ENCODE measurements at regions not wholly inside any gene's neighbourhood (a gene's known extent, or its start where the extent isn't known, plus 50 kb on each side); places are given as distances from the start of the nearest gene placed in this dataset.

GRCh38 chr6:19087897-19088296 is 700.7 kb downstream of the RNF144B start:
- intact Hi-C loops (cut with DNase I; ENCODE audit: low total_unique reads): no loop called here
- DNase-seq: no peak
- H3K27me3 ChIP-seq: no peaks in the 10 kb centered on the region
- H3K4me1 ChIP-seq: no peaks in the 10 kb centered on the region
- no peak overlapping the region for H3K27ac ChIP-seq
- H3K9me3 ChIP-seq: no peaks in the 10 kb centered on the region
- H3K4me3 ChIP-seq: no peak overlapping the region
- H3K36me3 ChIP-seq: no peaks in the 10 kb centered on the region
- 89 to 94% (median 92%) methylated on average over 1 of the region's 1 CpG for WGBS, 5 donors
- TF ChIP-seq POLR2A (IDR thresholded peaks at IDR 0.05): no peak

GRCh38 chr6:19100752-19101151 is 713.6 kb downstream of the RNF144B start:
- Histone ChIP-seq H3K4me3 (no peak overlapping the region), H3K4me1 (no peaks in the 10 kb centered on the region), H3K36me3 (no peaks in the 10 kb centered on the region), H3K27ac (no peak overlapping the region), H3K9me3 (peaks cover 0 to 20% (median 6%) of the 10 kb centered on the region in 4 donors), H3K27me3 (no peaks in the 10 kb centered on the region)
- WGBS, 5 donors: 89 to 93% (median 90%) methylated on average over 4 of the region's 4 CpGs
- TF ChIP-seq CTCF (IDR thresholded peaks at IDR 0.05): no peak
- TF ChIP-seq EP300 (IDR thresholded peaks at IDR 0.05): no peak
- TF ChIP-seq POLR2AphosphoS5 (IDR thresholded peaks at IDR 0.05): no peak
- TF ChIP-seq POLR2A (IDR thresholded peaks at IDR 0.05): no peak
- no peak for DNase-seq
- intact Hi-C loops (cut with DNase I; ENCODE audit: low total_unique reads): no loop called here

GRCh38 chr6:19102936-19103335 is 715.8 kb downstream of the RNF144B start:
- intact Hi-C loops (cut with DNase I; ENCODE audit: low total_unique reads): no loop called here
- Histone ChIP-seq H3K27ac (no peak overlapping the region), H3K4me1 (no peaks in the 10 kb centered on the region), H3K4me3 (no peak overlapping the region), H3K9me3 (peaks cover 0 to 31% (median 11%) of the 10 kb centered on the region in 4 donors), H3K27me3 (no peaks in the 10 kb centered on the region), H3K36me3 (no peaks in the 10 kb centered on the region)
- TF ChIP-seq CTCF (IDR thresholded peaks at IDR 0.05) (no peak), EP300 (IDR thresholded peaks at IDR 0.05) (no peak), POLR2AphosphoS5 (IDR thresholded peaks at IDR 0.05) (no peak), POLR2A (IDR thresholded peaks at IDR 0.05) (no peak)
- no peak for DNase-seq
- WGBS, 5 donors: 75 to 86% (median 85%) methylated on average over 3 of the region's 3 CpGs

GRCh38 chr6:19107468-19107867 is 720.3 kb downstream of the RNF144B start:
- 84 to 97% (median 93%) methylated on average over 1 of the region's 1 CpG for WGBS, 5 donors
- Histone ChIP-seq H3K4me3 (no peak overlapping the region), H3K9me3 (peaks cover 0 to 19% (median 10%) of the 10 kb centered on the region in 4 donors), H3K27me3 (no peaks in the 10 kb centered on the region), H3K27ac (no peak overlapping the region), H3K36me3 (no peaks in the 10 kb centered on the region), H3K4me1 (no peaks in the 10 kb centered on the region)
- intact Hi-C loops (cut with DNase I; ENCODE audit: low total_unique reads): no loop called here
- no peak for DNase-seq
- TF ChIP-seq EP300 (IDR thresholded peaks at IDR 0.05): no peak
- no peak for TF ChIP-seq CTCF (IDR thresholded peaks at IDR 0.05)
- no peak for TF ChIP-seq POLR2AphosphoS5 (IDR thresholded peaks at IDR 0.05)
- no peak for TF ChIP-seq POLR2A (IDR thresholded peaks at IDR 0.05)

GRCh38 chr6:19121521-19121920 is 715.6 kb upstream of the ID4 start:
- no peak for DNase-seq
- Histone ChIP-seq H3K4me1 (no peaks in the 10 kb centered on the region), H3K9me3 (peaks cover 0 to 3% (median 0%) of the 10 kb centered on the region in 4 donors), H3K27me3 (no peaks in the 10 kb centered on the region), H3K4me3 (no peak overlapping the region), H3K27ac (no peak overlapping the region), H3K36me3 (no peaks in the 10 kb centered on the region)
- TF ChIP-seq CTCF (IDR thresholded peaks at IDR 0.05) (no peak), EP300 (IDR thresholded peaks at IDR 0.05) (no peak), POLR2A (IDR thresholded peaks at IDR 0.05) (no peak), POLR2AphosphoS5 (IDR thresholded peaks at IDR 0.05) (no peak)
- intact Hi-C loops (cut with DNase I; ENCODE audit: low total_unique reads): no loop called here
